Neural progenitor cell (in vitro differentiated cells): ENCODE measurements at regions not wholly inside any gene's neighbourhood (a gene's known extent, or its start where the extent isn't known, plus 50 kb on each side); places are given as distances from the start of the nearest gene placed in this dataset.

Experiments used
- EZH2 ChIP-seq: fragments of 200-600 bp; sonication (generic); IDR thresholded peaks from 2 replicates; pipeline ENCODE4 v1.6.1; 2017; ENCODE audit warnings: antibody characterized with exemption, mild to moderate bottlenecking, moderate library complexity
- TF ChIP-seq, protein P1 (sequence below): fragments of 200-600 bp; sonication (generic); IDR thresholded peaks from 2 replicates; pipeline ENCODE4 v1.5.1; 2017; ENCODE audit warnings: antibody characterized with exemption, mild to moderate bottlenecking

DNA sequence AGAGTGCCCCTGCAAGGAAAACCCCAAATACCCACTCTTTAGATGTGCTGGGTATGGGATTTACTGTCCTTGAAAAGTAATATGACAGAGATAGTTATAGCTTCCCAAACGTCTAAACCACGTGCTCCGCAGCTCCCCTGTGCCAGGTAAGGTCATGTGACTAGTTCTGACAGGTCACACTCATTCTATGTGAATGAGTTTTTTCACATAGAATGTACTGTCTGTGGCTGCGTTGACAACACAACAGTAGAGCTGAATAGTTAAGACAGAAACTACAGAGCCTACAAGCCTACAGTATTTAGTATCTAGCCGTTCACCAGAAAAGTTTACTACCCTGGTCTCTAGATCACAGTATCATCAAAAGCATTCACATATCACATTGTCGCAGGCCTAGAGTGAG lies 236.2 kb downstream of the ETS1 start:
- TF ChIP-seq, protein P1, sequence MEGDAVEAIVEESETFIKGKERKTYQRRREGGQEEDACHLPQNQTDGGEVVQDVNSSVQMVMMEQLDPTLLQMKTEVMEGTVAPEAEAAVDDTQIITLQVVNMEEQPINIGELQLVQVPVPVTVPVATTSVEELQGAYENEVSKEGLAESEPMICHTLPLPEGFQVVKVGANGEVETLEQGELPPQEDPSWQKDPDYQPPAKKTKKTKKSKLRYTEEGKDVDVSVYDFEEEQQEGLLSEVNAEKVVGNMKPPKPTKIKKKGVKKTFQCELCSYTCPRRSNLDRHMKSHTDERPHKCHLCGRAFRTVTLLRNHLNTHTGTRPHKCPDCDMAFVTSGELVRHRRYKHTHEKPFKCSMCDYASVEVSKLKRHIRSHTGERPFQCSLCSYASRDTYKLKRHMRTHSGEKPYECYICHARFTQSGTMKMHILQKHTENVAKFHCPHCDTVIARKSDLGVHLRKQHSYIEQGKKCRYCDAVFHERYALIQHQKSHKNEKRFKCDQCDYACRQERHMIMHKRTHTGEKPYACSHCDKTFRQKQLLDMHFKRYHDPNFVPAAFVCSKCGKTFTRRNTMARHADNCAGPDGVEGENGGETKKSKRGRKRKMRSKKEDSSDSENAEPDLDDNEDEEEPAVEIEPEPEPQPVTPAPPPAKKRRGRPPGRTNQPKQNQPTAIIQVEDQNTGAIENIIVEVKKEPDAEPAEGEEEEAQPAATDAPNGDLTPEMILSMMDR, result no peak
- no peak for TF ChIP-seq EZH2
